Glutamatergic neuron (in vitro differentiated cells): ENCODE measurements at regions not wholly inside any gene's neighbourhood (a gene's known extent, or its start where the extent isn't known, plus 50 kb on each side); places are given as distances from the start of the nearest gene placed in this dataset.
A peak's percentile ranks its signal among the peaks of the same experiment; 100 is the strongest.
"Not testable (repeated sequence)": the region's sequence is repeated elsewhere in the genome, so short reads cannot be mapped to it uniquely, and the experiment has no call there.

Experiments used
- DNase-seq: peaks from one replicate; pipeline ENCODE4 v3.0.0; 2022
- H3K27ac Mint-ChIP-seq: one replicate; pipeline ENCODE4 v1.8.0; 2020; ENCODE audit warnings: mild to moderate bottlenecking, mixed read lengths, inconsistent platforms; ENCODE audit not compliant: unreplicated experiment
- H3K27me3 Mint-ChIP-seq: one replicate; pipeline ENCODE4 v1.8.0; 2020; ENCODE audit warnings: mild to moderate bottlenecking, moderate library complexity, mixed read lengths, inconsistent platforms; ENCODE audit not compliant: unreplicated experiment
- H3K36me3 Mint-ChIP-seq: one replicate; pipeline ENCODE4 v1.8.0; 2020; ENCODE audit warnings: mild to moderate bottlenecking, mixed read lengths, inconsistent platforms; ENCODE audit not compliant: unreplicated experiment
- H3K4me1 Mint-ChIP-seq: one replicate; pipeline ENCODE4 v1.8.0; 2020; ENCODE audit warnings: mild to moderate bottlenecking, low read depth, mixed read lengths, inconsistent platforms; ENCODE audit not compliant: unreplicated experiment
- H3K4me3 Mint-ChIP-seq: one replicate; pipeline ENCODE4 v1.8.0; 2020; ENCODE audit warnings: mild to moderate bottlenecking, mixed read lengths, inconsistent platforms; ENCODE audit not compliant: unreplicated experiment
- H3K9me3 Mint-ChIP-seq: one replicate; pipeline ENCODE4 v1.8.0; 2020; ENCODE audit warnings: mild to moderate bottlenecking, moderate library complexity, mixed read lengths, inconsistent platforms; ENCODE audit not compliant: unreplicated experiment
- CTCF ChIP-seq: fragments of 200-600 bp; sonication (generic); IDR thresholded peaks from one replicate; pipeline ENCODE4 v1.5.0; 2021; ENCODE audit not compliant: partially characterized antibody, unreplicated experiment

GRCh38 chr15:59779110-59779509 lies 90.0 kb upstream of the BNIP2 start:
- H3K27me3 Mint-ChIP-seq = peaks cover 3% of the 10 kb centered on the region
- peaks cover 9% of the 10 kb centered on the region for H3K36me3 Mint-ChIP-seq
- DNase-seq = no peak
- no peak for TF ChIP-seq CTCF
- no peak overlapping the region for H3K4me3 Mint-ChIP-seq
- no peaks in the 10 kb centered on the region for H3K4me1 Mint-ChIP-seq
- no peaks in the 10 kb centered on the region for H3K9me3 Mint-ChIP-seq
- H3K27ac Mint-ChIP-seq = no peak overlapping the region

GRCh38 chr15:59764775-59765174 lies 75.7 kb upstream of the BNIP2 start:
- Mint-ChIP-seq H3K9me3 (no peaks in the 10 kb centered on the region), H3K27me3 (peaks cover 2% of the 10 kb centered on the region), H3K27ac (no peak overlapping the region), H3K4me3 (no peak overlapping the region), H3K4me1 (no peaks in the 10 kb centered on the region), H3K36me3 (no peaks in the 10 kb centered on the region)
- TF ChIP-seq CTCF = no peak
- DNase-seq = no peak

GRCh38 chr15:59762558-59762957 lies 73.4 kb upstream of the BNIP2 start:
- Mint-ChIP-seq H3K4me1 (no peaks in the 10 kb centered on the region), H3K4me3 (no peak overlapping the region), H3K27ac (no peak overlapping the region), H3K27me3 (peaks cover 2% of the 10 kb centered on the region), H3K36me3 (no peaks in the 10 kb centered on the region), H3K9me3 (no peaks in the 10 kb centered on the region)
- no peak for TF ChIP-seq CTCF
- no peak for DNase-seq

GRCh38 chr15:59760256-59760655 lies 71.1 kb upstream of the BNIP2 start:
- H3K27me3 Mint-ChIP-seq, H3K36me3 Mint-ChIP-seq, H3K4me1 Mint-ChIP-seq, DNase-seq, H3K27ac Mint-ChIP-seq, H3K9me3 Mint-ChIP-seq, H3K4me3 Mint-ChIP-seq: not testable (repeated sequence)

- Mint-ChIP-seq H3K36me3 (no peaks in the 10 kb centered on the region), H3K9me3 (no peaks in the 10 kb centered on the region), H3K27ac (no peak overlapping the region), H3K4me1 (no peaks in the 10 kb centered on the region), H3K4me3 (no peak overlapping the region), H3K27me3 (no peaks in the 10 kb centered on the region)
- TF ChIP-seq CTCF = peak; percentile 30
- DNase-seq = no peak
These were observed 62.7 kb upstream of the BNIP2 start for GRCh38 chr15:59751552-59752413.
